ENCODE measurements at regions not wholly inside any gene's neighbourhood (a gene's known extent, or its start where the extent isn't known, plus 50 kb on each side); places are given as distances from the start of the nearest gene placed in this dataset.

DNA sequence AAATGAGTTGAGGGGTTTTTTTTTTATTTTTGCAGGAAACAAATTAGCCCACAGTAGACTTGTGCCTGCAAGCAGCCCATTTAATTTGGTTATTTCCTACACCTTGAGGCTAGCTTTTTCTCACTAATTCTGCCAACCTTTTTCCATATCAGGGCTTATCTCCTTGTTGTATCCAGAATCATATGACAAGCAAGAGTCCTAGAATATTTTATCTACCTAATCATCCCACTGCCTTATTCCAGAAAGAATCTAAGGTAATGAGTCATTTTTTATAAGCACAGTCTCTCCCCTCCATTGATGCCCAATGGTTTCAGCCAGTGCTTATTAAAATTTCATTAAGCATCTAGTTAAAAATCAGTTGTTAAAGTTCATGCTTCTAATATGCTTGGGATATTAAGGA is 324.1 kb downstream of the BARHL2 start:
- TF ChIP-seq POLR2A (IDR thresholded peaks at IDR 0.05; ENCODE audit: low read depth, low read length), result no peak
- no peak for TF ChIP-seq TAF1 (IDR thresholded peaks at IDR 0.05; ENCODE audit: borderline replicate concordance, low read depth, low read length)

Data from GM12892 (cell line).